ENCODE measurements at regions not wholly inside any gene's neighbourhood (a gene's known extent, or its start where the extent isn't known, plus 50 kb on each side); places are given as distances from the start of the nearest gene placed in this dataset.

GRCh38 chr7:53596230-53596629 is 560.8 kb downstream of the POM121L12 start:
- H3K4ac ChIP-seq (replicated peaks; ENCODE audit: insufficient read length, low read depth, low read length) = no peak overlapping the region
- H3K36me3 ChIP-seq (ENCODE audit: control insufficient read depth in 2 of 4, insufficient read depth in 4 of 4, low read length in 3 of 4) = no peaks in the 10 kb centered on the region
- TF ChIP-seq EZH2 (IDR thresholded peaks at IDR 0.05; ENCODE audit: low read depth, low read length, severe bottlenecking) = no peak
- TF ChIP-seq JUND (IDR thresholded peaks at IDR 0.05; ENCODE audit: low read length) = peak; percentile 79
- no peak for TF ChIP-seq ASH2L (IDR thresholded peaks at IDR 0.05; ENCODE audit: low read length)
- TF ChIP-seq KDM4A (IDR thresholded peaks at IDR 0.05; ENCODE audit: low read depth, low read length, severe bottlenecking) = no peak
- TF ChIP-seq FOSL1 (IDR thresholded peaks at IDR 0.05; ENCODE audit: insufficient read depth, low read depth, low read length) = no peak
- no peak for TF ChIP-seq SIX5 (IDR thresholded peaks at IDR 0.05; ENCODE audit: low read depth, low read length)
- TF ChIP-seq SUZ12 (IDR thresholded peaks at IDR 0.05; ENCODE audit: low read length) = no peak
- peak; percentile 8 to 23; a peak in 2 of 4 replicates for TF ChIP-seq RAD21 (IDR thresholded peaks at IDR 0.05 in 1 of 2, conservative IDR thresholded peaks at IDR 0.05 in 1 of 2; ENCODE audit: low read depth in 2 of 2, low read length in 2 of 2)
- TF ChIP-seq CREB1 (IDR thresholded peaks at IDR 0.05) = no peak
- no peak for TF ChIP-seq USF2 (IDR thresholded peaks at IDR 0.05; ENCODE audit: low read length)
- TF ChIP-seq SIN3A (conservative IDR thresholded peaks at IDR 0.05 in 1 of 2, IDR thresholded peaks at IDR 0.05 in 1 of 2; ENCODE audit: low read depth in 1 of 2, low read length in 2 of 2) = no peak
- peak; percentile 6; the same call in 1 of the 2 replicates for TF ChIP-seq JUN (IDR thresholded peaks at IDR 0.05; ENCODE audit: low read depth, low read length)
- H2BK12ac ChIP-seq (ENCODE audit: low read depth, low read length) = 0 out of 2 replicates have a peak overlapping the region, but pooled peaks have one; percentile 40
- H3K4me2 ChIP-seq (ENCODE audit: insufficient read depth in 1 of 2, low read depth in 2 of 2, low read length in 2 of 2) = no peak overlapping the region
- H3K9me3 ChIP-seq (ENCODE audit: insufficient read depth in 2 of 2, low read depth in 1 of 2, low read length in 1 of 2) = no peaks in the 10 kb centered on the region
- no peak overlapping the region for H3K14ac ChIP-seq (ENCODE audit: insufficient read length)
- no peak overlapping the region for H2BK5ac ChIP-seq (ENCODE audit: low read depth, low read length)
- H2AFZ ChIP-seq (ENCODE audit: low read length) = no peak overlapping the region
- H3K18ac ChIP-seq (ENCODE audit: extremely low read depth, low read length) = no peak overlapping the region
- no peak overlapping the region for H4K5ac ChIP-seq (ENCODE audit: insufficient read length, low read depth, low read length)
- H3K4me3 ChIP-seq (ENCODE audit: extremely low read depth in 1 of 4, insufficient read depth in 2 of 4, low read depth in 3 of 4, low read length in 4 of 4) = no peak overlapping the region
- WGBS, 2 experiments (ENCODE audit: extremely low coverage in 1 of 2, insufficient coverage in 1 of 2, insufficient read length in 1 of 2, insufficient replicate concordance in 2 of 2, low coverage in 1 of 2, low lambda C conversion rate in 2 of 2, missing lambda C conversion rate in 1 of 2) = 46% methylated on average over 1 of the region's 1 CpG; no CpG with 5 or more reads in 1 of the 2 experiments
- no peaks in the 10 kb centered on the region for H3K23me2 ChIP-seq (ENCODE audit: low read depth, low read length)
- H2BK120ac ChIP-seq (replicated peaks; ENCODE audit: low read depth, low read length) = no peak overlapping the region
- FAIRE-seq (no peak), DNase-seq (ENCODE audit: low read depth in 1 of 2, low spot score in 2 of 2) (no peak)
- H3K79me2 ChIP-seq (ENCODE audit: control insufficient read depth in 1 of 2, insufficient read depth in 2 of 2, low read length in 2 of 2) = no peaks in the 10 kb centered on the region
- no peaks in the 10 kb centered on the region for H3K79me1 ChIP-seq (ENCODE audit: low read depth, low read length)
- H2AK5ac ChIP-seq (ENCODE audit: low read depth, low read length) = no peak overlapping the region
- no peak overlapping the region for H4K91ac ChIP-seq (replicated peaks; ENCODE audit: insufficient read length, low read length)
- no peak overlapping the region for H2BK15ac ChIP-seq (ENCODE audit: low read length)
- no peak overlapping the region for H2BK20ac ChIP-seq (ENCODE audit: low read length)
- no peaks in the 10 kb centered on the region; a peak in 1 of 7 replicates for H3K27me3 ChIP-seq (replicated peaks in 1 of 4; ENCODE audit: control insufficient read depth in 3 of 4, extremely low read depth in 1 of 4, insufficient read depth in 3 of 4, low read length in 3 of 4)
- no peak overlapping the region for H3K23ac ChIP-seq (ENCODE audit: insufficient read length)
- H3K27ac ChIP-seq (ENCODE audit: low read depth, low read length) = no peak overlapping the region
- no peak overlapping the region for H3K9ac ChIP-seq (replicated peaks in 1 of 4; ENCODE audit: extremely low read depth in 1 of 4, low read depth in 3 of 4, low read length in 3 of 4)
- H4K8ac ChIP-seq (ENCODE audit: extremely low read depth, insufficient read depth, low read length) = no peak overlapping the region
- H3K56ac ChIP-seq (replicated peaks; ENCODE audit: insufficient read length, low read depth, low read length) = no peak overlapping the region
- CTCF ChIA-PET (ENCODE audit: partially characterized antibody) = no interaction called here
- no peaks in the 10 kb centered on the region for H4K20me1 ChIP-seq (replicated peaks in 1 of 2; ENCODE audit: control insufficient read depth in 1 of 2, insufficient read depth in 2 of 2, low read length in 2 of 2)
- peaks cover 0 to 4% (median 0%) of the 10 kb centered on the region in 4 experiments; a peak in 2 of 7 replicates for H3K4me1 ChIP-seq (replicated peaks in 1 of 4; ENCODE audit: control insufficient read depth in 3 of 4, insufficient read depth in 4 of 4, low read length in 3 of 4)
- POLR2A ChIA-PET (ENCODE audit: partially characterized antibody) = no interaction called here

Measured in H1 (cell line).